ENCODE measurements at regions not wholly inside any gene's neighbourhood (a gene's known extent, or its start where the extent isn't known, plus 50 kb on each side); places are given as distances from the start of the nearest gene placed in this dataset.

DNA sequence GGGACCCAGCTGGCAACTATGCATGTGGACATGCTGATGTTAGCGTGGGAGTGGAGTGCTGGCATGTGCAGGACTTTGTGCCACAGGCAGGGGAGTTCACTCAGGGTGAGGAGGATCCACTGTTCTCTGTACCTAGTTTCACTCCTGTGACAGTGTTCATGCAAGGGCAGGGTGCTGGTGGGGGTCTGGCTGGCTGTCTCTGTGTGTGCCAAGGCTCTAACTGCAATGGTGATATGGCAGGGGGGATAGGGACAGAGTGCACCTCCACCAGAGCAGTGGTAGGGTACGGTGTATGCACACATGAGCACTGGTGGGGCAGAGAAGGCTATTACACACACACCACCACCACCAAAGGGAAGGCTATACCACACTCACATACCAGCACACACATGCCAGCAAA lies 210.2 kb upstream of the DEFB112 start:
- H3K36me3 ChIP-seq (ENCODE audit: insufficient read depth), result no peaks in the 10 kb centered on the region
- WGBS, result 88% methylated on average over 2 of the region's 2 CpGs
- DNase-seq (ENCODE audit: extremely low spot score), result no peak
- no peak overlapping the region for H3K4me3 ChIP-seq (ENCODE audit: low read depth, low read length)
- H3K4me1 ChIP-seq (ENCODE audit: insufficient read depth), result no peaks in the 10 kb centered on the region
- no peak overlapping the region for H3K27ac ChIP-seq (ENCODE audit: low read depth)

DNA sequence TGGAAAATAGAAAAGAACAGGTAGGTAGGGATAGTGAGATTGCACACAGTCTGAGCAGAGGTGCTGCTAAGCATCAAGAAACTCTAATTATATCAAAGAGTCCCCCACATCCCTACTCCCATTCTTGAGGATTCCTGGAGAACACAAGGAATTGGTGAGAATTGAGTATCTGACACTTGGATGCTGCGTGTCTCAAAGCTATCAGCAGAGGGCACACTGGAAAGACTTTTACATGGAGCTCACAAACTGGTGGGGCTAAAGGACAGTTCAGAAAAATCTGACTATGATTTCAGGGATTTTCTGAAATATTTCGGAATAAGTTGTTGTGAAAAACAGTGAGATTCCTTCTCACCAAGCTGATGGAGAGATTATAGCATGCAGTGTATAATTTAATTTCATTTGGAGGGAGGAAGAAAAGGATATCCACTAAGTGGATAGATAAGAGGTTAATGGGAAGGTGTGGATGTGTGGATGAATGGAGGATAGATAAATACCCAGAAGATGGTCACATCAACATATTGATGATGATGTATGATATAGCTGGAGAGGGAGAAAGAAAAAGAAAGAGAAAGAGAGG lies 215.4 kb upstream of the DEFB112 start:
- no peaks in the 10 kb centered on the region for H3K36me3 ChIP-seq (ENCODE audit: insufficient read depth)
- 44% methylated on average over 2 of the region's 2 CpGs for WGBS
- no peak overlapping the region for H3K27ac ChIP-seq (ENCODE audit: low read depth)
- H3K4me1 ChIP-seq (ENCODE audit: insufficient read depth), result no peaks in the 10 kb centered on the region
- no peak overlapping the region for H3K4me3 ChIP-seq (ENCODE audit: low read depth, low read length)
- DNase-seq (ENCODE audit: extremely low spot score), result no peak

DNA sequence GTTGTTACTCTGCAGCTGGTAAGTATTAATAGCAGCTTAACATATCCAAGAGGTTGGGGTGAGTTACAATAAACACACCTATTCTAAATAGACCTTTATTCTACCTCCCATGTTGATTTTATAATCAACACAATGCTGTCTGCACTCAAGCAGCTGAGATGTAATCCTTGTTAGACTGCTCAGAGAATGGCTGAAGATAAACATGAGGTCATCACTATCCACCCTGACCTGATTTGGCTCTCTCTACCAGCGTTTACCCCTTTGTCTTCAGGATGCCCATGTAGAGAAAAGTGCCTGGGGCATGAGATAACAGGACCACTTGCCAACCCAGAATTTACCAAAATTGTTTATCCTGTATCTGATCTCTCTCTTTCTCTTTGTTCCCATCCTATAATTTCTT lies 220.7 kb upstream of the DEFB112 start:
- no peaks in the 10 kb centered on the region for H3K4me1 ChIP-seq (ENCODE audit: insufficient read depth)
- H3K4me3 ChIP-seq (ENCODE audit: low read depth, low read length), result no peak overlapping the region
- no peak overlapping the region for H3K27ac ChIP-seq (ENCODE audit: low read depth)
- no peaks in the 10 kb centered on the region for H3K36me3 ChIP-seq (ENCODE audit: insufficient read depth)
- WGBS, result 18% methylated on average over 1 of the region's 1 CpG
- DNase-seq (ENCODE audit: extremely low spot score), result no peak

DNA sequence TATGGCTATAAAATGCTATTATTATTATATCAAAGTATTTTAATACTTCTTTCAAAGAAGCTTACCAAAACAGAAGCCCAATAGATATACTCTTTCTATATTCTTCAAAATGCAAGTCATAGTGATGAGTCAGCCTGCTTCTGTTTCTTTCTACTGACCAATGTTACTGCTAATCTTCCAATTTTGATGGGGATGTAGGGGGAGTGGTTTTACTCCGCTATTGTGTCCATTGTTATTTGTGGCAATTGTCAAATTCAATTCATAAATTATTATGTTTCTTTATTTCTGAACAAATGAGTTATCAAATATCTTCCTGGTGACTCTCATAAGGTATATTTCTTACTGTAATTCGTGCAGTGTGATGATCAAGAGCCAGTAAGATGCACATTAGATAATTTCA lies 221.5 kb upstream of the DEFB112 start:
- H3K4me3 ChIP-seq (ENCODE audit: low read depth, low read length), result no peak overlapping the region
- WGBS, result 59% methylated on average over 2 of the region's 2 CpGs
- no peaks in the 10 kb centered on the region for H3K4me1 ChIP-seq (ENCODE audit: insufficient read depth)
- no peak for DNase-seq (ENCODE audit: extremely low spot score)
- H3K36me3 ChIP-seq (ENCODE audit: insufficient read depth), result no peaks in the 10 kb centered on the region
- no peak overlapping the region for H3K27ac ChIP-seq (ENCODE audit: low read depth)

DNA sequence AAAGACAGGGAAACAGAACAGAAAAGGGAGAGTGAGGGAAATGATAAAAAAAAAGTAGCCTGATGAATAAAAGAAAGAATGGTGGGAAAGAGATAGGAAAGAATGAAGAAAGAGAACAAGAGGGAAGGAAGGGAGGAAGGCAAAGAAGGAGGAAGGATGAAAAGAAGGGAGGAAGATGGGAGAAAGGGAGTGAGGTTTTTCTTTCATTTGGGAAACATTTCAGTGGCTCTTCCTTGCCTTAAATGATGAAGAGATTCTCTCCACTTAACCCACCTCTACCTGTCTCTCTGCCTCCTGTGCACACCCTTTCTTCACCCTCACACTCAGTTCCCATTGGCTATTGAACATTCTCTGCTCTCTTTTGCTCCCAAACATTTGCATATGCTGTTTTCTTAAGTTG lies 222.1 kb upstream of the DEFB112 start:
- no peak for DNase-seq (ENCODE audit: extremely low spot score)
- no peak overlapping the region for H3K27ac ChIP-seq (ENCODE audit: low read depth)
- no peaks in the 10 kb centered on the region for H3K36me3 ChIP-seq (ENCODE audit: insufficient read depth)
- H3K4me1 ChIP-seq (ENCODE audit: insufficient read depth), result no peaks in the 10 kb centered on the region
- no peak overlapping the region for H3K4me3 ChIP-seq (ENCODE audit: low read depth, low read length)

DNA sequence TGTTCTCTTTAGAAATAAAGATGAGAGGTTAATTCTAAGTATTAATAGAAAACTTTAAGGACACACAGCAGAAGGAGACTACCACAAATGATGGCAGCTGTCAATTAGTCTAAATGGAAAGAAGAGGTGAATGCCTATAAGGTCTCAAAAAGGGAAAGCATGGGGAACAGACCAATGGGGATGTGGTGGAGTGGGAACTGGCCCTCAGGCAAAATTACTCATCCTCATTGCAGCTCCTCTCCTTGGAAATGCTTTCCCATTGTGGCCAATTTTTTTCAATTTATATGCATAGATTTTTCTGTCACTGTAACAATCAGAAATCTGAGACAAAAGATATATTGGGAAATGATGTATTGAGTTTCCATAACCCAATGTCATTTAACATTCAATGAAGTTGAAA lies 222.9 kb upstream of the DEFB112 start:
- Histone ChIP-seq H3K36me3 (ENCODE audit: insufficient read depth) (no peaks in the 10 kb centered on the region), H3K4me1 (ENCODE audit: insufficient read depth) (no peaks in the 10 kb centered on the region), H3K4me3 (ENCODE audit: low read depth, low read length) (no peak overlapping the region), H3K27ac (ENCODE audit: low read depth) (no peak overlapping the region)
- no peak for DNase-seq (ENCODE audit: extremely low spot score)

DNA sequence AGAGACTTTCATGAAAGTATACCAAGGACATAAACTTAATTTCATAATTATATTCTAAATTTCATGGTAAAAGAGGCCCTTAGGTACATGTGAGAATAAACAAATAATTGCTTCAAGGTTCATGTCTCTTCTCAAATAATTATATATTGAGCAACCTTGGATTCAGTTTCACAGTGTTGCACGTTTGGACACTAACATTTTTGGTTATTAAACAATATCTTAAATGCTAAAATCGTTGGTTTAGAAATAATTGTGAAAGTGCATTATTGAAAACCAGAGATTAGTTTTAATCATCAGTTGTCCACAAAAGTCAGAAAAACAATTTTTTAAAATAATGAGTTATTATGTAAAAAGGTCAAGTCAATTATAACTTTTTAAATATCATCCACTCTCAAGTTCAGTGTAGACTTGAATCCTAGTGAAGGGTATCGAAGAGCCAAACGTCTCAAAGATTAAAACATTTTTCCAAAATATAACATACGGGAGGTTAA lies 227.1 kb upstream of the DEFB112 start:
- no peak overlapping the region for H3K27ac ChIP-seq (ENCODE audit: low read depth)
- no peak for DNase-seq (ENCODE audit: extremely low spot score)
- no peaks in the 10 kb centered on the region for H3K36me3 ChIP-seq (ENCODE audit: insufficient read depth)
- no peak overlapping the region for H3K4me3 ChIP-seq (ENCODE audit: low read depth, low read length)
- no peaks in the 10 kb centered on the region for H3K4me1 ChIP-seq (ENCODE audit: insufficient read depth)
- WGBS, result 66% methylated on average over 5 of the region's 5 CpGs

DNA sequence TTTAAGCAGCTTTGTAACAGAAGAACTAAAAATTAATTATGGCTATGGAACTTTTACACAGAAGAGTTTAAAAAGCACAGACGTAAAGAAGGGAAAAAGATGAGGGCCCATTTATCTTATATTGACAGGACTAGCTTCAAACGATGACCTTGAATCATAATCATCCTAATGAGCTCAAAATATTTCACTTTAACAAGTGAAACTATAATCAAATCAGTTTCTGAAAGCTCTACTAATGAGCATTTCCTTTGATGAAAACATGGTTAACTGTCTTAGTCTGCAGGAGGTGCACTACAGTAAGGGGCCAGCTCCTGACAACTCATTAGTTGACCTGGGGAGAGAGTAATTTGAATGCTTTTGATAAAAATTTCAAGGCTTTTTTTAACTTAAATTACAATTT lies 228.0 kb upstream of the DEFB112 start:
- Histone ChIP-seq H3K4me3 (ENCODE audit: low read depth, low read length) (no peak overlapping the region), H3K27ac (ENCODE audit: low read depth) (no peak overlapping the region), H3K36me3 (ENCODE audit: insufficient read depth) (no peaks in the 10 kb centered on the region), H3K4me1 (ENCODE audit: insufficient read depth) (no peaks in the 10 kb centered on the region)
- no peak for DNase-seq (ENCODE audit: extremely low spot score)
- 39% methylated on average over 2 of the region's 2 CpGs for WGBS

DNA sequence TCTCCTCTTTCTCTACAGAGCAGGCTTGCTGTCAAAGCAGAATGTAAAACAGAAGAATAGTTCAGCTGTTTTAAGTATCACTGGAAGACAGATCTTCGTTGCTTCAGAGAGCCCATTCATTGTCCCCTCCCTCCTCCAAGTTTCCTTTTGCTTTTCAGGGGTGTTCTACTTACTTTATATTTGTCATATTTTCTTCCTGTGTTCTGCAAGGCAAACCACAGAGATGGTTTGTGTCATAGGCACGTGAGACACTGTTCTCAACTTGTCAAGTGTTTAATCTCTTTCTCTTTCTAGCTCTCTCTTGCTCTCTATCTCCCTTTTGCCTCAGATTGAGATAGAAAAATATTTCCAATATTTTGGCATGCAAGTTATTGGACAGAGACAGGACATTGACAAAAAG lies 228.9 kb upstream of the DEFB112 start:
- WGBS, result 14% methylated on average over 2 of the region's 2 CpGs
- H3K4me1 ChIP-seq (ENCODE audit: insufficient read depth), result no peaks in the 10 kb centered on the region
- no peak for DNase-seq (ENCODE audit: extremely low spot score)
- H3K27ac ChIP-seq (ENCODE audit: low read depth), result no peak overlapping the region
- H3K36me3 ChIP-seq (ENCODE audit: insufficient read depth), result no peaks in the 10 kb centered on the region
- H3K4me3 ChIP-seq (ENCODE audit: low read depth, low read length), result no peak overlapping the region

DNA sequence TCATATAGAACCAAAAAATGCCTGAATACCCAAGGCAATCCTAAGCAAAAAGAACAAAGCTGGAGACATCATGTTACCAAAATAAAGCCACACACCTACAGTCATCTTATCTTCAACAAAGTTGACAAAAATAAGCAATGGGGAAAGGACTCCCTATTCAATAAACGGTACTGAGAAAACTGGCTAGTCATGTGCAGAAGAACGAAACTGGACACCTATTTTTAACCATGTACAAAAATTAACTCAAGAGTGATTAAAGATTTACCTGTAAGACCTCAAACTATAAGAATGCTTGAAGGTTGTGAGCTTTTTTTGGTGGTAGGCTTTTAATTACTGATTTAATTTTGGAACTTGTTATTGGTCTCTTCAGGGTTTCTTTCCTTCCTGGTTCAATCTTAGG lies 236.0 kb upstream of the DEFB112 start:
- no peak for DNase-seq (ENCODE audit: extremely low spot score)
- H3K4me3 ChIP-seq (ENCODE audit: low read depth, low read length), result no peak overlapping the region
- 79% methylated on average over 2 of the region's 2 CpGs for WGBS
- no peak overlapping the region for H3K27ac ChIP-seq (ENCODE audit: low read depth)
- no peaks in the 10 kb centered on the region for H3K4me1 ChIP-seq (ENCODE audit: insufficient read depth)
- H3K36me3 ChIP-seq (ENCODE audit: insufficient read depth), result no peaks in the 10 kb centered on the region

DNA sequence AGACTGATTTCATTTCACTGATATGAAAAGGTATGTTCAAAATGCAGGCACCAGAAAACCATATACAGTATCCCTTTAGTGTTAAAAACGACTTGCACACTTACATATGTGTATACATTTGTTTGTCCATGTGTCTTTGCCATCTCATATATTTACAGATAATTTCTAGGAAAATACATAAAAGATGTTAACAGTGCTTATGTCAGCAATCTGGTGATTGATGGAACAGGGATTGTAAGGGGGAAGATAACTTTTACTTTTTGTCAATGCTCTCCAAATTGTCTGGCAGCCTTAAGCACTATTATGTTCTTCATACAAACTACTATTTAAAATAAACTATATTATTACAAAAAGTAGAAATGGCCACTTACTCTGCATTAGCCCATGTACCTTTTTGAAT lies 238.5 kb upstream of the DEFB112 start:
- no peak for DNase-seq (ENCODE audit: extremely low spot score)
- WGBS, result 27% methylated on average over 1 of the region's 1 CpG
- no peaks in the 10 kb centered on the region for H3K4me1 ChIP-seq (ENCODE audit: insufficient read depth)
- H3K27ac ChIP-seq (ENCODE audit: low read depth), result no peak overlapping the region
- H3K36me3 ChIP-seq (ENCODE audit: insufficient read depth), result no peaks in the 10 kb centered on the region
- H3K4me3 ChIP-seq (ENCODE audit: low read depth, low read length), result no peak overlapping the region

DNA sequence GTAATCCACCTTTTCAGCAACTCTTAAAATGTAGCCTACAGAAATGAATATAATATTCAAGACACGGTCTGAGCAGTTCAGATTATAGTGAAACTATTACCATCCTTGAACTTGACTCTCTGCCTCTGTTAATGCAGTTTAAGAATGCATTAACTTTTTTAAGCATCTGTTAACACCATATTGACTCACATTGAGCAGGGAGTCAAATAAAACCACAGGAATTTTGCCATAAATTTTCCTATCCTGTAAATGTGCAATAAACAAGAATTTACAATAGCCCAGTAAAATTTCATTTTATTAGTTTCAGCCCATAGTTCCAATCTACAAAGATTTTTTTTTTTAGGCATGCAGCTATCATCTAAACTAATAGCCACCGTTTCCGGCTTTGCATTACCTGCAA lies 239.2 kb upstream of the DEFB112 start:
- no peaks in the 10 kb centered on the region for H3K4me1 ChIP-seq (ENCODE audit: insufficient read depth)
- H3K36me3 ChIP-seq (ENCODE audit: insufficient read depth), result no peaks in the 10 kb centered on the region
- H3K27ac ChIP-seq (ENCODE audit: low read depth), result no peak overlapping the region
- WGBS, result 21% methylated on average over 3 of the region's 3 CpGs
- no peak overlapping the region for H3K4me3 ChIP-seq (ENCODE audit: low read depth, low read length)
- no peak for DNase-seq (ENCODE audit: extremely low spot score)

DNA sequence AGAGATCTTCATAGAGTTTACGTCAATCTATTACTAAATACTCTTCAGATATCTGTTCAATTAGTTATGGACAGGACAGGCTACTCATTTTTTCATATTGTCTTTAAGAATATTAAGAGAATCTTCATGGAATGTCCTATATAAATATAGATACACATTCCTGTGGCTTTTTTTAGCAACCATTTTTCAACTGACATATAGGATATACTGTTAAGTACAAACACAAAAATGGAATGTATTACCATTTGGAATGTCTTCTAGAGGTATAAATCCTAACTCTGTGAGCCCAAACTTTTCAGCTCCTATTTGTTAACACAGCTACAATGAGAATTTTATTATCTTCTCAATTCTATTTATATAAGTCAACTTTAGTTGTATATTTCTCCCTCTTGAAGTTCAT lies 239.6 kb upstream of the DEFB112 start:
- H3K4me3 ChIP-seq (ENCODE audit: low read depth, low read length), result no peak overlapping the region
- no peak overlapping the region for H3K27ac ChIP-seq (ENCODE audit: low read depth)
- no peaks in the 10 kb centered on the region for H3K36me3 ChIP-seq (ENCODE audit: insufficient read depth)
- H3K4me1 ChIP-seq (ENCODE audit: insufficient read depth), result no peaks in the 10 kb centered on the region
- WGBS, result 74% methylated on average over 1 of the region's 1 CpG
- no peak for DNase-seq (ENCODE audit: extremely low spot score)

DNA sequence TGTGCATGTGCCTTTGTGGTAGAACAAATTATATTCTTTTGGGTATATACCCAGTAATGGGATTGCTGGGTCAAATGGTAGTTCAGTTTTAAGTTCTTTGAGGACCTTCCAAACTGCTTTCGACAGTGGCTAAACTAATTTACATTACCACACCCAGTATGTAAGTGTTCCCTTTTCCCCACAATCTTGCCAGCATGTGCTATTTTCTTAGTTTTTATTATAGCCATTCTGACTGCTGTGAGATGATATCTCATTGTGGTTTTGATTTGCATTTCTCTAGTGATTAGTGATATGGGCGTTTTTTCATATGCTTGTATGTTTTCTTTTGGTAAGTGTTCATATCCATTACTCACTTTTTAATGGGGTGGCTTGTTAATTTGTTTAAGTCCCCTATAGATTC lies 251.6 kb upstream of the DEFB112 start:
- Histone ChIP-seq H3K36me3 (ENCODE audit: insufficient read depth) (no peaks in the 10 kb centered on the region), H3K27ac (ENCODE audit: low read depth) (no peak overlapping the region), H3K4me3 (ENCODE audit: low read depth, low read length) (no peak overlapping the region), H3K4me1 (ENCODE audit: insufficient read depth) (no peaks in the 10 kb centered on the region)
- DNase-seq (ENCODE audit: extremely low spot score), result no peak
- 72% methylated on average over 2 of the region's 2 CpGs for WGBS

DNA sequence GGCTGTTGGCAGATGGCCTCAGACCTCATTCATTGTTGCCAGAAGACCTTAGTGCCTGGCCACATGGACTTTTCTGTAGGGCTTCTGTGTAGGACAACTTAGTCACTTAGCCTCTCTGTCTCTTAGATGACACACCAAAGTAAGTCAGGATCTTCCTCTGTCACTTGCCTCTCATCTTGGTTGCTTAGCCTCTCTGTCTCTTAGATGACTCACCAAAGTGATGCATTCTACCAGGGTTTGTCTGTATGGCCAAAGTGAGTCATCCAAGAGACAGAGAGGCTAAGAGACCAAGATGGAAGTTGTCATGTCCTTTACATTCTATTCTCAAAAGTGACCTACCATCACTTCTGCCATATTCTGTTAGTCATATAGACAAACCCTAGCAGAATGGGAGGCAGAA lies 255.9 kb upstream of the DEFB112 start:
- no peak overlapping the region for H3K27ac ChIP-seq (ENCODE audit: low read depth)
- no peak overlapping the region for H3K4me3 ChIP-seq (ENCODE audit: low read depth, low read length)
- H3K36me3 ChIP-seq (ENCODE audit: insufficient read depth), result no peaks in the 10 kb centered on the region
- no peak for DNase-seq (ENCODE audit: extremely low spot score)
- no peaks in the 10 kb centered on the region for H3K4me1 ChIP-seq (ENCODE audit: insufficient read depth)
